Activated CD4-positive, alpha-beta T cell treated with anti-CD3 and anti-CD28 coated beads for 4 hours (primary cell): ENCODE measurements at regions not wholly inside any gene's neighbourhood (a gene's known extent, or its start where the extent isn't known, plus 50 kb on each side); places are given as distances from the start of the nearest gene placed in this dataset.

Experiments used
- DNase-seq, 2 donors: peaks; one replicate each; pipeline ENCODE4 v3.0.0-alpha.2; 2020

- DNase-seq: no peak
These were observed 50.3 kb upstream of the GADD45G start for GRCh38 chr9:89554307-89555035.

GRCh38 chr9:89553451-89554010 is 51.3 kb upstream of the GADD45G start:
- no peak for DNase-seq

- no peak for DNase-seq
These were observed 52.5 kb upstream of the SEMA4D start for GRCh38 chr9:89550346-89550927.

GRCh38 chr9:89549031-89549644 is 51.2 kb upstream of the SEMA4D start:
- DNase-seq: peak; percentile 83 to 92

- DNase-seq: no peak
These were observed 50.2 kb upstream of the SEMA4D start for GRCh38 chr9:89548071-89548638.
